ENCODE measurements at regions not wholly inside any gene's neighbourhood (a gene's known extent, or its start where the extent isn't known, plus 50 kb on each side); places are given as distances from the start of the nearest gene placed in this dataset.

DNA sequence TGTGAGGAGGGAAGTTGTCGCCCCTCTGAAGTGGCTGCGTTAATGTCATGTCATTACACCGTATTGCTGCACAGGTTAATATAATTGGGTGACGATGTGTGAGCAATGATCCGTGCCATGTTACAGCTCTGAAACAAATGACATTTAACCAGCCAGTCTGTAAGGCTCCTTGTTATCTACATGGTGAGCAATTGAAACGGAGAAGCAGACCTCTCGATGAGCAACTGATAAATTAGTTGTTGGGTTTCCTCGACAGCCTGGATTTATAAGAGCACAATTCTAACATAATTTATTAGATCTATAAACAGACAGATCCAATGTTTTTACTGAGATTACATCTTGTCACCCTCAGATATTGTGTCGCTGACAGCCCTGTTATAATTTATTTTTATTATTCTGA lies 49.9 kb upstream of the MAFB start:
- in situ Hi-C loops (cut with HindIII; ENCODE audit: low sequenced_read_pairs): no loop called here
- TF ChIP-seq, protein P1, sequence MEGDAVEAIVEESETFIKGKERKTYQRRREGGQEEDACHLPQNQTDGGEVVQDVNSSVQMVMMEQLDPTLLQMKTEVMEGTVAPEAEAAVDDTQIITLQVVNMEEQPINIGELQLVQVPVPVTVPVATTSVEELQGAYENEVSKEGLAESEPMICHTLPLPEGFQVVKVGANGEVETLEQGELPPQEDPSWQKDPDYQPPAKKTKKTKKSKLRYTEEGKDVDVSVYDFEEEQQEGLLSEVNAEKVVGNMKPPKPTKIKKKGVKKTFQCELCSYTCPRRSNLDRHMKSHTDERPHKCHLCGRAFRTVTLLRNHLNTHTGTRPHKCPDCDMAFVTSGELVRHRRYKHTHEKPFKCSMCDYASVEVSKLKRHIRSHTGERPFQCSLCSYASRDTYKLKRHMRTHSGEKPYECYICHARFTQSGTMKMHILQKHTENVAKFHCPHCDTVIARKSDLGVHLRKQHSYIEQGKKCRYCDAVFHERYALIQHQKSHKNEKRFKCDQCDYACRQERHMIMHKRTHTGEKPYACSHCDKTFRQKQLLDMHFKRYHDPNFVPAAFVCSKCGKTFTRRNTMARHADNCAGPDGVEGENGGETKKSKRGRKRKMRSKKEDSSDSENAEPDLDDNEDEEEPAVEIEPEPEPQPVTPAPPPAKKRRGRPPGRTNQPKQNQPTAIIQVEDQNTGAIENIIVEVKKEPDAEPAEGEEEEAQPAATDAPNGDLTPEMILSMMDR (IDR thresholded peaks at IDR 0.05; ENCODE audit: low read depth, low read length, missing control alignments): no peak
- no peak overlapping the region for H3K4me3 ChIP-seq (ENCODE audit: low read depth, low read length)

DNA sequence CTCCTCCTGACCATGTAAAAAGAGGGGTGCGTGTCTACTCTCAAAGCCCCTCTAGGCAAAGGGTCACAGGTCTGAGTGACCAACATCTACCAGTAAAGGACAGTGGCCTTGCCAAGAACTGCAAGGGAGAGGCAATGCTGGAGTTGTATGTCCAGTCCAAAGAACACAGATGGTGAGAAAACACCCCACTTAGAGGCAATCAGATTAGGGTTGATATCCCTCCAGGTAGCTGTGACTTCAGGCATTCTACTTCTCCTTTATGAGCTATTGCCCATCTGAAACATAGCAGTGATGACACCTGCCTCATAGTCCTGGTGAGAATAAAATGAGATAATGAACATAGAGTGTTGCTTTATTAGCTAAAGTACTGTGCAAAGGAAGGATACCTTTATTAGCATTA lies 50.8 kb upstream of the MAFB start:
- in situ Hi-C loops (cut with HindIII; ENCODE audit: low sequenced_read_pairs): no loop called here
- H3K4me3 ChIP-seq (ENCODE audit: low read depth, low read length): no peak overlapping the region
- TF ChIP-seq, protein P1 (IDR thresholded peaks at IDR 0.05; ENCODE audit: low read depth, low read length, missing control alignments): no peak
- no peak for DNase-seq (ENCODE audit: low read depth)

More for the DNA sequence above, 49.9 kb upstream of the MAFB start:
- DNase-seq (ENCODE audit: low read depth): no peak

DNA sequence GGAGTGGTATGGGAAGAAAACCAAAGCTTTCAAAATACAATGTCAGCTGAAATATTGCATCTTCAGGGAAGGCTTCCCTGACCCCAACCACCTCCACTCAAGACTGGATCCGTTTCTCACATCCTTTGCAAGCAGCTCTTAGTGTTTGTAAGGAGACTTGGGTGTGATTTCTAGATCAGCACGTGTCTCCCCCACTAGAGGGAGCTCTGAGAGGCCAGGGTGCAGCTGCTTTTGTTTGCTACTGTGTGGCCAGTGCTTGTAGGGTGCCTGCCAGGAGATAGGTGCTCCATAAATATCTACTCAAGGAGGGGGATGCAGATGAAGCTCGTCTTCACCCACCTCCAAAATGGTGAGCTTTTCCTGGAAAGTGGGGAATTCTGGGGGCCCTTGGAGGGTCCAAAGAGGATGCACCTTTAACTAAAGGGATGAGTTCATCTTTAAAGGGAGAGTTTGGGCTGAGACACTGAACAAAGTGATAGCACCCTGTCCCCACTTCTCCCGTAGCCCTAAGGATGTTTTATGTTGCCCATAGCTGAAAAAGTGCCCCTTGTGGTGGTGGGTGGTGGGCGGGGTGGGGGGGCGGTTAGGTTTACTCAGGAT lies 52.6 kb upstream of the MAFB start:
- TF ChIP-seq, protein P1 (IDR thresholded peaks at IDR 0.05; ENCODE audit: low read depth, low read length, missing control alignments): peak; percentile 62
- in situ Hi-C loops (cut with HindIII; ENCODE audit: low sequenced_read_pairs): no loop called here
- no peak overlapping the region for H3K4me3 ChIP-seq (ENCODE audit: low read depth, low read length)
- DNase-seq (ENCODE audit: low read depth): no peak

DNA sequence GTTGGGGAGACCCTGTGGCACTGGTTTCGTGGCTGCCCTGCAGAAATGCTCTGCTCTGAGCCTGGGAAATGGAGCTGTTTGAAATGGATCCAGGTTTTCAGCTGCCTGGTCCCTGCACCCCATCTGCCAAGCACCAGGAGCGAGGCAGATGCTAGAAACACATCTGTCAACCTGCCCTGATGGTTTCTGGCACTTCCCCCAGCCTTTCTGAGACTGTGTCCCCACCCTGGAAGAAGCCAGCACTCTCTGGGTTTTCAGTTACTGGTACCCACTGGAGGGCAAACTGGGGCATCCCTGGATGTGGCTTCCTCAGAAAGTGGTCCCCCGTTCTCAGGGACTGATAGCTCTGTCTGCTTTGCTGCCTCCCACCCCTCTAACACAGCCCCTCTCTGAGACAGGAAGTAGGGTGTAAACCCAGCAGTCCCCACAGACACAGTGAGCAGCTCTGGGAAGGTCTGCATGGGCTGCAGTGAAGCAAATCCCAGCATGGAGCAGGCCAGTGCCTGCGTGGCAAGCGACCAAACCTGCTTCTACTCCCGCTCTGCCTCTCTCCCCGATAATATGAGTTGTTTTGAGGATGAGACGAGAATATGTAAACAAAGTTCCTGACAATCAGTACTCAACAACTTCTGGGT lies 54.2 kb upstream of the MAFB start:
- in situ Hi-C loops (cut with HindIII; ENCODE audit: low sequenced_read_pairs): no loop called here
- H3K4me3 ChIP-seq (ENCODE audit: low read depth, low read length): no peak overlapping the region
- no peak for DNase-seq (ENCODE audit: low read depth)
- TF ChIP-seq, protein P1 (IDR thresholded peaks at IDR 0.05; ENCODE audit: low read depth, low read length, missing control alignments): no peak

DNA sequence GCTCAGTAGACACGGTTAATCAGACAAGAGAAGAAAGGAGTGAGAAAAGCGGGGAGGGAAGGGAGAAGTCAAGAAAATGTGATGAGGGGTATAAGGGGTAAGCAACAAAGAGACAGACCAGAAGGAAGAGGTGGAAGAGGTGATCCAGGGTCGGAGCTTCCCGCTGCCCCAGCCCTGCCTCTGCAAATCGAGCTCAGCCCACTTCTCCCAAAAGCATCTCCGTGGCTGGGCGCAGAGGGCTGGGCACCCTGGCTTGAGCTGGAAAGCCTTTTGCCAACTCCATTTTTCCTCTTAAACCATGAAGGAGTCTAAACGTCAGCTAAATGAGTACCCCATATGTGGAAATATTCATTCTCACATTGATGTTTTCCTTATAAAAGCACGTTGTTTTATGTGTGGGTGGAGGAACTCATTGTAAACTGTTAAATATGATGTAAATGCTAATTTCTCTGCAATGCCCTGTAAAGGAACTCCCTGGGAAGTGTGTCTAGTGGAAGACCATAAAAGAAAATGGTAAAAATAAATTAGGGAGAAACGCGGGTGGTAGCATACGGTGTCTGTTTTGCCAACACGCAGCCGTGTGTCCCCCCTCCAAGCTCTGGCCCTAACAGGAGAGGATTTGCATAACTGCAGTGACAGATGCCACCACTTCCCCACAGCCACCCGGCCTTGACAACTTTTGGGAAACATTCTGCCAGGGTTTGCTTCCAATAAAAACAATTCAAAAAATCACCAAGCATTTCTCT lies 55.2 kb upstream of the MAFB start:
- DNase-seq (ENCODE audit: low read depth): no peak
- in situ Hi-C loops (cut with HindIII; ENCODE audit: low sequenced_read_pairs): no loop called here
- H3K4me3 ChIP-seq (ENCODE audit: low read depth, low read length): no peak overlapping the region
- TF ChIP-seq, protein P1 (IDR thresholded peaks at IDR 0.05; ENCODE audit: low read depth, low read length, missing control alignments): no peak

DNA sequence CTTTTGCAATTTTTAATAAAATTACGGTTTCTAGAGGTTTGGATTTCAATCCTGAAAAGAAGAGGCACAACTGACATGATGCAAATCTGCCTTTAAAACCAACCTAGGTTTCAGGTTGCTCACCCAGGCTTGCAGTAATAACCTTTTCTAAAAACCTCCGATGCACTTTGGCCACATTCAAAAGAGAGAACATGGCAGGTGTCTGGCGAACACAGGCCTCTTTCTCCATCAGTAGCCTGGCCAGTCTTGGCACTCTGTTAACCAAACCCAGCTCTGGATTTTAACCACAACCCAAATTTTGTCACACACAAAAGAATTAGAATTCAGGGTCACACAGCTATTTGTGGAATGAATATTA lies 55.8 kb upstream of the MAFB start:
- no peak for DNase-seq (ENCODE audit: low read depth)
- in situ Hi-C loops (cut with HindIII; ENCODE audit: low sequenced_read_pairs): no loop called here
- TF ChIP-seq, protein P1 (IDR thresholded peaks at IDR 0.05; ENCODE audit: low read depth, low read length, missing control alignments): no peak
- H3K4me3 ChIP-seq (ENCODE audit: low read depth, low read length): no peak overlapping the region
